DOHH2 (cell line): ENCODE measurements at regions not wholly inside any gene's neighbourhood (a gene's known extent, or its start where the extent isn't known, plus 50 kb on each side); places are given as distances from the start of the nearest gene placed in this dataset.

Source experiments
- EZH2phosphoT487 ChIP-seq: fragments of 200-600 bp; sonication (generic); IDR thresholded peaks from 2 replicates; pipeline ENCODE4 v1.6.1; 2017; ENCODE audit warnings: borderline replicate concordance, mild to moderate bottlenecking, antibody characterized with exemption, low read length, moderate library complexity, mixed read lengths
- TF ChIP-seq, protein P1 (sequence below): fragments of 200-600 bp; sonication (generic); IDR thresholded peaks from one replicate; pipeline ENCODE4 v1.5.1; 2014; ENCODE audit warnings: antibody characterized with exemption, mild to moderate bottlenecking, low read depth, low read length; ENCODE audit not compliant: poor library complexity, severe bottlenecking

DNA sequence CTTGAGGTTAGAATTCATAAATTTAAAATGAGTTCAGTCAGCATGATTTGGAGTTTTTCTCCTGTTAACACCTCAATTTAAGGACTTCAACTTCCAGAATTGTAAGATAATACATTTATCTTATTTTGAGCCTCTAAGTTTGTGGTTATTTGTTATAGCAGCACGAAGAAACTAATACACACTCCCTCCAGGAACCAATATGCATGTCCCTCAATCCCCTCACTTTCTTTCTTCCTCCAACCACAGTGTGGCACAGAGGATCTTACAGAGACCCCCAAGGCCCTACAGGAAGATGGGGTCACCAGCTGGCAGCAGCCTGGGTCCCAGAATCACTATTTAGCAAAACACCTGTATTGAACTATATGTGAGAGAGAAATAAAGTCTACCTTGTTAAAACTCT lies 242.0 kb downstream of the RAD51AP2 start:
- TF ChIP-seq, protein P1, sequence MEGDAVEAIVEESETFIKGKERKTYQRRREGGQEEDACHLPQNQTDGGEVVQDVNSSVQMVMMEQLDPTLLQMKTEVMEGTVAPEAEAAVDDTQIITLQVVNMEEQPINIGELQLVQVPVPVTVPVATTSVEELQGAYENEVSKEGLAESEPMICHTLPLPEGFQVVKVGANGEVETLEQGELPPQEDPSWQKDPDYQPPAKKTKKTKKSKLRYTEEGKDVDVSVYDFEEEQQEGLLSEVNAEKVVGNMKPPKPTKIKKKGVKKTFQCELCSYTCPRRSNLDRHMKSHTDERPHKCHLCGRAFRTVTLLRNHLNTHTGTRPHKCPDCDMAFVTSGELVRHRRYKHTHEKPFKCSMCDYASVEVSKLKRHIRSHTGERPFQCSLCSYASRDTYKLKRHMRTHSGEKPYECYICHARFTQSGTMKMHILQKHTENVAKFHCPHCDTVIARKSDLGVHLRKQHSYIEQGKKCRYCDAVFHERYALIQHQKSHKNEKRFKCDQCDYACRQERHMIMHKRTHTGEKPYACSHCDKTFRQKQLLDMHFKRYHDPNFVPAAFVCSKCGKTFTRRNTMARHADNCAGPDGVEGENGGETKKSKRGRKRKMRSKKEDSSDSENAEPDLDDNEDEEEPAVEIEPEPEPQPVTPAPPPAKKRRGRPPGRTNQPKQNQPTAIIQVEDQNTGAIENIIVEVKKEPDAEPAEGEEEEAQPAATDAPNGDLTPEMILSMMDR, result no peak
- no peak for TF ChIP-seq EZH2phosphoT487
